MM.1S (cell line): ENCODE measurements at regions not wholly inside any gene's neighbourhood (a gene's known extent, or its start where the extent isn't known, plus 50 kb on each side); places are given as distances from the start of the nearest gene placed in this dataset.

Experiments
- EZH2 ChIP-seq: fragments of 300-600 bp; sonication (generic); optimal IDR thresholded peaks from 2 replicates; pipeline ENCODE3; 2017; ENCODE audit warnings: low read depth, mild to moderate bottlenecking, antibody characterized with exemption, low read length, mixed read lengths
- EZH2phosphoT487 ChIP-seq: fragments of 300-600 bp; sonication (generic); IDR thresholded peaks from 2 replicates; pipeline ENCODE4 v1.6.1; 2018; ENCODE audit warnings: antibody characterized with exemption, low read length
- TF ChIP-seq, protein P1 (sequence below): fragments of 300-600 bp; sonication (generic); IDR thresholded peaks from 2 replicates; pipeline ENCODE4 v1.5.1; 2016; ENCODE audit warnings: antibody characterized with exemption, low read length, mixed read lengths

DNA sequence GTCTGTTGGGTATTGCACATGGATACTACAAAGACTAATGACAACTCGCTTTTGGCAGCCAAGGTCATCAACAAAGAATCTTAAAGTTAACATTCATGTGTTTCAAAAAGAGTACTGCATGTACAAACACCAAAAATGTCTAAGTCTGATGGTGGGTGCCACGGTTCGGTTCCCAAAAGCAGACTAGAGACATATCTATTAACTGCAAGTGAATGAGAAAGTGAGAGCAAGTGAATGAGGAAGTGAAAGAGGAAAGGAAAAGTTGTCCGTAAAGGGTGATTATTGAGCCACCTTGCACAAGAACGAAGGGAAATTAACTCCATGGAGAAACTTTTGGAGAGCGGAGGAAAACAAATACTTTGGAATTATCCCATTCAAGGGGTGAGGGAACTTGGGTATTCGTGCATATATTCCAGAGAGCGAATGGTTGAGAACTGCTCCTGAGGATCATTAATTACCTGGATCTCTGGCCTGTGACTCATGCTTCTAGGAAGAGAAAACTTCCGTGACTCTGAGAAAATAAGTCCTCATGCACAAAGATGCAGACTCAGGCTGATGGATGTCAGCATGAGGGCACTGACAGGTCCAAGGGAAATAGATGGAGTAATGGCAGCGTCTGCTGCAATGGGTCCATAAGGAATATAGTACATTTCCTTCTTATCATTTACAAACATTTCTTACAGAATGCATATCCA is 336.5 kb upstream of the TGFBR2 start:
- TF ChIP-seq, protein P1, sequence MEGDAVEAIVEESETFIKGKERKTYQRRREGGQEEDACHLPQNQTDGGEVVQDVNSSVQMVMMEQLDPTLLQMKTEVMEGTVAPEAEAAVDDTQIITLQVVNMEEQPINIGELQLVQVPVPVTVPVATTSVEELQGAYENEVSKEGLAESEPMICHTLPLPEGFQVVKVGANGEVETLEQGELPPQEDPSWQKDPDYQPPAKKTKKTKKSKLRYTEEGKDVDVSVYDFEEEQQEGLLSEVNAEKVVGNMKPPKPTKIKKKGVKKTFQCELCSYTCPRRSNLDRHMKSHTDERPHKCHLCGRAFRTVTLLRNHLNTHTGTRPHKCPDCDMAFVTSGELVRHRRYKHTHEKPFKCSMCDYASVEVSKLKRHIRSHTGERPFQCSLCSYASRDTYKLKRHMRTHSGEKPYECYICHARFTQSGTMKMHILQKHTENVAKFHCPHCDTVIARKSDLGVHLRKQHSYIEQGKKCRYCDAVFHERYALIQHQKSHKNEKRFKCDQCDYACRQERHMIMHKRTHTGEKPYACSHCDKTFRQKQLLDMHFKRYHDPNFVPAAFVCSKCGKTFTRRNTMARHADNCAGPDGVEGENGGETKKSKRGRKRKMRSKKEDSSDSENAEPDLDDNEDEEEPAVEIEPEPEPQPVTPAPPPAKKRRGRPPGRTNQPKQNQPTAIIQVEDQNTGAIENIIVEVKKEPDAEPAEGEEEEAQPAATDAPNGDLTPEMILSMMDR, result no peak
- TF ChIP-seq EZH2 (no peak), EZH2phosphoT487 (no peak)
